Erythroblast (primary cell): ENCODE measurements at regions not wholly inside any gene's neighbourhood (a gene's known extent, or its start where the extent isn't known, plus 50 kb on each side); places are given as distances from the start of the nearest gene placed in this dataset.

Source experiments
- GATA1 ChIP-seq: IDR thresholded peaks from 2 replicates; pipeline ENCODE4 v1.6.1; 2011; ENCODE audit warnings: low read depth, mild to moderate bottlenecking, control low read depth, low read length, moderate library complexity
- POLR2A ChIP-seq: IDR thresholded peaks from 2 replicates; pipeline ENCODE4 v1.6.1; 2011; ENCODE audit warnings: mild to moderate bottlenecking, low read length

DNA sequence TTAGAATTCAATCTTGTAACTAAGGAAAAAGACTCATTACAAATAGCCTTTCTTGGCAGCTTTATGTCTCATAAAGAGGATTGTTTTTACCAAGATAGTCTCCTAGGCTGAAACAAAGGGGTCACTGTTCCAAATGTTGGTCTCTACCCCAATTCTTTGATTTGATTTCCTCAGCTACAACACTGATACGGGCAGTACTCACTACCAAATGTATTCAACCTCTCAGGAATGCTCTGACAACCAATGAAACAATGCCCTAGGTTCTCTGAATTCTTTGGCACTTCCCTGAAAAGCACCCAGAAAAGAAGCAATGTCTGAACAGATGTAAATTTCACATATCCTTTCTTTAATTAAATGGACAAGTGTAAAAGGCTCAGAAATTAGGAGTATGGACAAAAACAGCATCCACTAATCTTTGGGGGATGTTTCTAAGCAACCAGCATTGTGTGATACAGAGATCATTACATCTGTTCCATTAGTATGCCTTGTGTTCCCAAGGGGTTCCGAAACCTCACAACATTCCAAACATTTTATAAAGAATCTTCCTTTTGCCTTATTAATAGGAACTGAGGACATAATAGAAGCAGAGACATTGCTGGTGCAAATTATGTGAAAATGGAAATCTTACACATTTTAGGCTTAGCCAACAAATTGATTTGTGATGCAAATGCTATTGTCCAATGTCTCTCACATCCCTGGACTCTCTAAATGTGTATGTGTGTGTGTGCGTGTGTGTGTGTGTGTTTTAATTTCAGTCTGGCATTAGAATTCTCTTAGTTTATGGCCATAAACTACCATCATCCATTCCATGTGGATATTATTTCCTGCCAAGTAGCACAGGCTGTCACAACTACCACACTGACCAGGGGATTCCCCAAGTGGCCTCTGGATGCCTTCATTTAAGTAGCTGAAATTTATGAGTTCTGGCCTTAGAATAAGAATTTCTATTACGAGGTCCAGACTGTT is 276.0 kb downstream of the MTX2 start:
- TF ChIP-seq POLR2A (no peak), GATA1 (no peak)
